OCI-M1 (cell line): ENCODE measurements at regions not wholly inside any gene's neighbourhood (a gene's known extent, or its start where the extent isn't known, plus 50 kb on each side); places are given as distances from the start of the nearest gene placed in this dataset.

Source experiments
- DNase-seq: peaks from one replicate; lab custom pipeline; 2025; lab: John Stamatoyannopoulos, UW

DNA sequence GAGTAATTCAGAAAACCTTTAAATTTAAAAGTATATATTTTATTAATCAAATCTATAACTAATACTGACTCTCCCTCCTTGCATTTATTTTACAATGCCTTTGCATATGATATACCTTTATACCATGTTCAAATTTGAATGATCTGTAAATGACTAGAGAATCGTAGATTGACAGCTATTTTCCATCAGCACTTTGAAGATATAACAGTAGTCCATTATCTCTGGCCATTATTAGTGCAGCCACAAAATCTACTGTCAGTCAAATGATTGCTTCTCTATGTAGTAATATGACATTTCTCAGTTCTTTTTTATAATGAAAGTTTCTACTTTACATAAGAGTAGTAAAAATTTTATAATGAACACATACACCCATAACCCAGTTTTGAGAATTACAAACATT lies 1054.8 kb upstream of the B3GALT2 start:
- no peak for DNase-seq

DNA sequence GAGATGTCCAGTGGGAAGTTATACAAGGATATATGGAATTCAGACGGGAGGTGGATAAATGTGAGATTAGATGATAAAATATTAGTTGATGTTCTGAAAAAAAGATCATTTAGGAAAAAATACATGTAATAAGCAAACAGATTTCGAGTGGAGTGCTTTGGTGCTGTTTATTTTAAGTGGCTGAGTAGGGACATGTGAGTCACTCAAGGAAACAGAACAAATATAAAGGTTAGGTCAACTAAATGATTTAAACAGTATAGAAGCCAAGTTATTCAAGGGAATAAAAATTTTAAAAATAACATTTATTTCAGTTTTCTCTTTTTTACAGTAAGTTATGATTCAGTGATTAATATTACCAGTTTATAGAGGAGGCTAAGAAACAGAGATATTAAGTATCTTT lies 1046.7 kb upstream of the B3GALT2 start:
- DNase-seq = no peak

DNA sequence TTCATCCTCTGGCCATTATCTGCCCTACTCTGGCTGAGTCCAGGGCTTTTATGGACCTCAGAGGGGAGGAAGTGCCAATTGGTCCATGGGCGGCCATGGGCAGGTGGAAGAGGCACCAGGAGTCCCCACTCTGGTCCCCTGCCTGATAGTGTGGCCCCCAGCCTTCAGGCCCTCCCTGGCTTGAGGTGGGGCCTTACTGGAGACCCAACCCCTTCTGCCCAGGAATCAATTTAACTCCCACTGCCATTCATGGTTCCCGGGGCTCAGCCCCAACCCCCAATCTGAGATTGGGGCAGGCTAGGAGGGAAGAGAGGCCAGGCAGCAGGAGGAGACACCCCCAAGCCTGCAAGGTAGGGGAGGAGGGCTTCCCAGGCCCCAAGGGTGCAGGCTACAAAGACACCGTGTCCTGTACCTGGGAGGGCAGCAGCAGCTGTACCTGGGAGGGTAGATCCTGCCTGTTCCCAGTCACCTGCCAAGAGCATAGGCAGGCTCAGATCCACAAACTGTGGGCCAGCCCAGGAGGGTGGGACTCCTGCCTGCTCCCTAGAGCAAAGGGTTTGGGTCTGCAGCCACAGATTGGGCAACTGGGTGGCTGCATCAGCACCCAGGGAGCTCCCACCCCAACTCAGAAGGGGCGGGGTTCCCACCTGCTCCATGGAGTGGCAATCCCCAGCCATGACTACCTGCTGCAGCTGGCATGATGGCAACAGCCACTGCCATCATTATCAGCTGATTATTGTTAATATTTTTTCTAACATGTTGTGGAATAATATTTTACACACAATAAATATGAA lies 1044.1 kb upstream of the B3GALT2 start:
- DNase-seq = no peak

DNA sequence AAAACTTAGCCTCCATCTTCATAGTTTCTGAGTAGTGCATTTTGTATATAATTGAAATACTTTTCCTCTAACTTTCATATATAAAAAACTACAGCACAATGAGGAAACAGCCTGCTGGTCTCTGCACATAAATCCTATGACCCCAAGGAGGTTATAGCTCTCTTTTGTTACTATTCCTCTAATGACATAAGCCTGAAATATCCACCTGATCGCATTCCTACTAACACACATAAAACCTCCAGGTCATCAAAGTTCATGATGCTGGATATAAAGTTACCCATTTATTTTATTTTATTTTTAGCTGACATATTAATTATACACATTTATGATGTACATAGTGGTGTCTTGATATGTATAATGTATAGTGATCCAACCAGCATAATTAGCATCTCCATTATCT lies 1042.0 kb upstream of the B3GALT2 start:
- no peak for DNase-seq

DNA sequence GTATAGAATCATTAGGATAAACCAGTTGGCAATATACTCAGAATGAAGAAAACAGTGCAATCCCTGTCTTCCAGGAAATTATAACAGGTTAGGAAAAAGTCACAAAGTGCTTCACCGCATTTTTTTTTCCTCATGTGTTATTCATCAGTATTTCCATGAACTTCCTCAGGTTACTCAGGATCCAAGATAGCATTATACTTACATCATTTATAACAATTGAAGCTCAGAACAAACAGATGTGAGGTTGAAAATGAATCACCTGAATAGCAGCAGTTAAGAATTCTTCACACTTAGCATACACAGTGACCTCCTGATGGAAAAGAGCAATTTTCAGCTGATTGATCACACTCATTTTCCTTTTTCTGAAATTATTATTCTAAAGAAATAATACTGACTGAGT lies 1040.7 kb upstream of the B3GALT2 start:
- no peak for DNase-seq

DNA sequence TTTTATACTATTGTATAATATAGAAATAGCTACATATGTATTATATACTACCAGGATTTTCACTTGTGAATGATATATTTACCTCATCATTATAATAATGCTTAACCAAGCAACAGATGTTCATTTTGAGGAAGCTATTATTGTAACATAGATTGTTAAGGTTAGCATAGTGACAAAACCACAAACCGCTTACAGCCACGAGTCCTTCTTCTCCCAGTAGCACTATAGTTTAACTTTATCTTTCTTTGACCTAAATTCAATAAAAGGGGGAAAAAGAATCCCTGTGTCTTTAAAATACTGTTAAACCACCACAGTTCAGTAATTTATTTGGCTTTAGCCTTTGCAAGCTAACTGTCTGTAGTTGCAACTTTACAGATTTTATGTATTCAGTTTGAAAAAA lies 1039.4 kb upstream of the B3GALT2 start:
- peak; percentile 81 for DNase-seq

DNA sequence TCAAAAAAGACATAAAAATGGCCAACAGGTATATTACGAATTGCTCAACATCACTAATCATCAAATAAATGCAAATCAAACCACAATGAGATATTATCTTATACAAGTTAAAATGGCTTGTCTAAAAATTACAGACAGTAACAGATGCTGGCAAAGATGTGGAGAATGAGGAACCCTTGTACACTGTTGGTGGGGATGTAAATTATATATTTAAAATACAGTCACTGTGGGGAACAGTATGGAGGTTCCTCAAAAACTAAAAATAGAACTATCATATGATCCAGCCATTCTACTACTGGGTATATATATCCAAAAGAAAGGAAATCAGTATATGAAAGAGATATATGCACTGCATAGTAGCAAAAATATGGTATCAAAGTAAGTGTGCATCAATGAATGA lies 1037.2 kb upstream of the B3GALT2 start:
- DNase-seq = no peak

DNA sequence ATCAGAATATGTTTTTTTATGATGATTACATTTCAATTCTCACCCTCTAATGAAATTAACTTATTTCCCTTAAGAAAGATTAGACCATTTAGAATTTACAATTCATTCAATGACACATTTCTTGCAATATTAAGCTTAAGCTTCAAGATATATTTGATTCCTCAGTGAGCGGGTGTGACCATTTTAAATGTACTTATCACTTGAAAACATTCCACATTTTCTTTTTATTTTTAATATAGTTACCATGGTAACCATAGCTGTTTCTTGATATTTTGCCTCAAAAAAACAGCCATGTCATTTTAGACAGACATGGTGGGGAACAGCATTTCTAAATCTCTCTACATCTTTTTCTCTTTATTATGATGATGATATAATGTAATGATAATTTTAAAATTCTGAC lies 1029.0 kb upstream of the B3GALT2 start:
- no peak for DNase-seq

DNA sequence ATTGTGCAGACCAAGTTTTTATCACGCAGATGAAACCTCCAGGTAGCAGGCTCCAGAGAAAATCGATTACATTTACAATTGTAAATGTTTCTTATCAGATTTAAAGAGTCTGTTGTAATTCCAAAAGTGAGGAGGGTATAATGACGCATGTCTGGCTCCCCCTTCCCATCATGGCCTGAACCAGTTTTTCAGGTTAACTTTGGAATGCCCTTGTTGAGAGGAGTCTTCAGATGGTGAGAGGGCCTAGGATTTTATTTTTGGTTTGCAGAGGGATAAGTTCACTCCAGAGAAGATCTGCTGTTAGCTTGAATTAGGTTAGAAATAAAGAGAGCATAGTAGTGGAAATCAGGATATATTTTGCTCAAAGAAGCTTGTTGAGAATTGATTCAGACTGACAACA lies 1028.3 kb upstream of the B3GALT2 start:
- DNase-seq = no peak

DNA sequence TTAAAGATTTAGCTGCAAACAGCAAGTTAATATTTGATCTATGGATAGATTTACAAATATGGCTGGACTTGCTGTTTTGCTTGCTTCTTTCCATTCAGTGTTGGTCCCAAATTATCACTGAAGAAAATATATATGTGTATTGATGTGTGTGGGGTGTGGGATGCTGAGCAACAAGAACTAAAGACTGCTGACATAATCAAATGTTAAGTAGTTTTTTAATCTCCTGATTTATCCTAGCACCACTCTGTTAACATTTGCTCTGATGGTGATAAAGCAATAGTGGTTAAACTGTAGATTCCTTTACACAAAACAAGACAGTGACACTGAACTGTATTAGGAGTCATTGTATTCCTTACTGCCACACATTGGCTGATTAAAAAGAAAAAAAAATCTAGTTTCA lies 1023.5 kb upstream of the B3GALT2 start:
- DNase-seq = no peak

DNA sequence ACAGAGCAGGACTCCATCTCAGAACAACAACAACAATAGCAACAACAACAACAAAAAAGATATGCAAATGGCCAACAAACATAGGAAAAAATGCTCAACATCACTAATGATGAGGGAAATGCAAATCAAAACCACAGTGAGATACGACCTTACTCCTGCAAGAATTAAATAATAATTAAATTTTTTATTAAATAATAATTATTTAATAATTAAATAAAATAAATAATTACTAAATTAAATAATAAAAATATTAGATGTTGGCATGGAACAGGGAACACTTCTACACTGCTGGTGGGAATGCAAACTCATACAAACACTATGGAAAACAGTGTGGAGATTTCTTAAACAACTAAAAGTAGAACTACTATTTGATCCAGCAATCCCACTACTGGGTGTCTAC lies 1022.3 kb upstream of the B3GALT2 start:
- DNase-seq = no peak

DNA sequence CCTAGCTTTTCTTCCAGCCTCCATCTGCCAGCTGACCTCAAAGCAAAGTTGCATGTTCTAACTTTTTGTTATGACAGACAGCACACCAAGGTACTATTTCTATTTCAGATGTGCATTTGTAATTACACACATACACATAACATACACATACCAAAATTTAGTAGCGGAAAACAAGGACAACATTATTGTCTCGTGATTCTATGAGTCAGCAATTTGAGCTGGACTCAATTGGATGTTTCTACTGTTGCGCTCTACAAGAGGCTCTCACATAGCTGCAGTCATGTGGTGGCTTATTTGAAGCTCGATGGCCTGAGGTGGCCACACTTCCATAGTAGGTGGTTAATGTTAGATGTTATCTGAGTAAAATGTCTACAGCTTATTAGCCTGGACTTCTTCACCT lies 1010.1 kb upstream of the B3GALT2 start:
- no peak for DNase-seq

DNA sequence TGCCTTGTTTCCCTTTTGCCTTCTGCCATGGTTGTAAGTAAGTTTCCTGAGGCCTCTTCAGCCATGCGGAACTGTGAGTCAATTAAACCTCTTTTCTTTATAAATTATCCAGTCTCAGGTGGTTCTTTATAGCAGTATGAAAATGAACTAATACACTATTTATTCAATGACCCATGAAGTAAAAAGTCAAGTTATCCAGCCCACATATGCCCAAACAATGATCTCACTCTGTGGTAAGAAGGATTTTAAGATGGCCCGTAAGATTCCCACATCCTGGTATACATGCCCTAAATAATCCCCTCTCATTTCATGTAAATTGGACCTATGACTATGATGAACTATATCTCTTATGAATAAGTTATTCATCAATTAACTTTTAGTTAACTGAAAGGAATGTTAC lies 1008.3 kb upstream of the B3GALT2 start:
- DNase-seq = no peak

DNA sequence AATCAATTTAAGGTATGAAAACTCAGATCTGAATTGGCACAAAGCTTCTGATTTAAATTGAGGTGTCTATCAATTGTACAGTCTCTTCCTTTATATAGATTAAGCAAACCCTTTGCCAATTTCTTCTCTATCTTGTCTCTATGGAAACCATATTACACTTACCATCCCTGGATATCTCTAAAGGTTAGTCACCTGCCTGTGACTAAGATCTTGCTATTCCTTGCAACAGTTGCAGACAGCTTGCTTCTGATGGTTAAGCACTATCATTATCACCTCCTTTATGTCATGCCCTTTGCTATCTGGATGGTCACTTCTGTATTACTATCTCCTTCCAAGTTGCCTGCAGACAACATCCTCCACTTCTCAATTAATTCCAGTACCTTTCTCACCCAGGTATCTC lies 998.6 kb upstream of the B3GALT2 start:
- no peak for DNase-seq

DNA sequence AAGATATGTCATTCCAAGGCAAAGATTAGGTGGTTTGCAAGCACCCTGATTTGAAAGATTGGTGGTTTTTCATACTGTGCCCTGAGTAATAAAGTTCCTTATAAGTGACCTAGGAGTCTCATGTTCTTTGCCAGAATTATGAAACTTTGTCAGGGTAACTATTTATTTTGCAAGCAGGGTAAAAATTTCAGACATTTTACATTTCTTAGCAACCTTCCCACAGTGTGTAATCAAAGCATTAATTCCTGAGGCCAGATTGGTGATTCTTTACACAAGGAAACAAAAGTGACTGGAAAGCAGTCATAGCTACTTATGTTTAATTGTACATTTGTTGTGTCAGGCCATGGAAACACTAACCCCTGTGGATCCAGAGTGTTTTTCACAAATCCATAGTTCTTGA lies 998.0 kb upstream of the B3GALT2 start:
- no peak for DNase-seq

DNA sequence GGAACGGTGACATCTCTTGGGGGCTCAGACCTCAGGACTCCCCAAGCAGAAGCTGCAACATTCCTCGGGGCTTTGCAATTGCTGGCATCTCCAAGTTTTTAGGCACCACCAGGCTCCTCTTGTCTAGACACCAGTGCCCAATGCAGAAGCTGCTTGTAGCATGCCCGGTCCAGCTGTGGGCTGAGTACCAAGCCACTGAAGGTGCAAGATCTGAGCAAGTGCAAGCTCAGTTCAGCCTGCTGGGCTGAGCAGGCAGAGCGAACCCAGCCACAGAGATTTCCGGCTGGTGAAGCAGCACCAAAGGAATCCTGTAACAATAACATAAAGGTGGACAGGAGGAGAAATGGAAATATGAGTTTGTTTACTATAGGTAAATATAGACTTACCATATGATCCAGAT lies 995.4 kb upstream of the B3GALT2 start:
- DNase-seq = no peak

DNA sequence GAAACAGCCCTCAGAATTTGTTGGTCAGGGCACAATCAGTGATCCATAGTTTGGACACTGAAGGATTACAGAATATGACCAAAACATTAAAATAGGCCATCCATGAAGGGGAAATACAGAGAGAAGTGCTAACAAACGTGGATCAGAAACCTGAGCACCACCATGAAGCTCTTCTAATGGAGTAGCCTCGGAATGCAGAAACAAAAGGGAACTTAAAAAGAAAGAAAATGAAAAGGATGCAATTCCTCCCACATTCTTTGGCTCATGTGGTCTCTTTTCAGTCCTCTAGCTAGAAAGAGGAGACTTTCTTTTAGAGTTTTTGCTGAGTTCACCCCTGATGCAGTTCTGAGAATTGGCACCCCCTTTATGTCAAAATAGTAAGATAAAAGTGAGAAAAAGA lies 989.8 kb upstream of the B3GALT2 start:
- no peak for DNase-seq

DNA sequence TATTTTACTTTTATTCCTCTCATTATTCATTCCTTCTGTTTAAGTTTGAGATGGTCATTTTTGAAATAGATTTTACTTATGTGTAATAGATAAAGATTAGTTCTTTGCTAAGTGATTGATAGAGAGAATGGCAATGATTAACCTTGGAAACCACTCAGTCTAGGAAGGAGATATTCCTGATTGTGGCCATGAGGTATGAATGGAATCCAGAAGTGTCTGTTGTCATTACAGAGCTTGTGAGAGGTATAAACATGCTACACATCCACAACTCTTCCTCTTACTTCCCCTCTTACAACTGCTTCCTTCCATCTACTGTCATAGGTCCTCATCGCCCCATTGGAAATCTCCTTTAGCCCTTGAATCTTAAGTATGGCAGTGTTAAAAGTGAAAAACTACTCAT lies 988.8 kb upstream of the B3GALT2 start:
- no peak for DNase-seq

DNA sequence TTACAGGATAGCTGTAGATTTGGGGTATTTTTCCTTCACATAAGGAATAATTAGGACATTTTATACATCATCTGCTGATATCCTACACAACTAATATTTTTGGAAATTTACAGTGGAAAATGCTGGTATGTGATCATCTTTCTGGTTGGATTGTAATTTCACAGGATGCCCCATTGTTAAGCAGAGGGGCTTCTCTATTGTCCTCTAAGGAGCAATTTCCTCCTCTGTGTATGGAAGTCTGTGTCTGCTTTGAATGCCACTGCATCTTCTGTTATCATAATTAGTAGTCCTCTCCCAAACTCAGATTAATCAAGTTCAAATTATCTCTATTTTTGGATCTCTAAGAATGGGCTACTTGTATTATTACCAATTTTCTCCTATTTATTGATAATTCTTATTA lies 988.1 kb upstream of the B3GALT2 start:
- DNase-seq = no peak

DNA sequence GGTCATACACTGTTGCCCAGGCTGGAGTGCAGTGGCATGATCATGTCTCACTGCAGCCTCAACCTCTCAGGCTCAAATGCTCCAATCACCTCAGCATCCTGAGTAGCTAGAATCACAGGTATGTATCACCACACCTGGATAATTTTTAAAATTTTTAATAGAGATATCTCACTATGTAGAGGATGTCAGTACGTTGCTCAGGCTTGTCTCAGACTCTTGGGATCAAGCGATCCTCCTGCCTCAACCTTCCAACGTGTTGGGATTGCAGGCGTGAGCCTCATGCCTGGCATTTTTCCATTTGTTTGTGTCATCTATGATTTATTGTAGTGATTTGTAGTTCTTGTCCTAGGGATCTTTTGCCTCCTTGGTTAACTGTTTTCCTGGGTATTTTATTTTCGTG lies 985.2 kb upstream of the B3GALT2 start:
- no peak for DNase-seq

DNA sequence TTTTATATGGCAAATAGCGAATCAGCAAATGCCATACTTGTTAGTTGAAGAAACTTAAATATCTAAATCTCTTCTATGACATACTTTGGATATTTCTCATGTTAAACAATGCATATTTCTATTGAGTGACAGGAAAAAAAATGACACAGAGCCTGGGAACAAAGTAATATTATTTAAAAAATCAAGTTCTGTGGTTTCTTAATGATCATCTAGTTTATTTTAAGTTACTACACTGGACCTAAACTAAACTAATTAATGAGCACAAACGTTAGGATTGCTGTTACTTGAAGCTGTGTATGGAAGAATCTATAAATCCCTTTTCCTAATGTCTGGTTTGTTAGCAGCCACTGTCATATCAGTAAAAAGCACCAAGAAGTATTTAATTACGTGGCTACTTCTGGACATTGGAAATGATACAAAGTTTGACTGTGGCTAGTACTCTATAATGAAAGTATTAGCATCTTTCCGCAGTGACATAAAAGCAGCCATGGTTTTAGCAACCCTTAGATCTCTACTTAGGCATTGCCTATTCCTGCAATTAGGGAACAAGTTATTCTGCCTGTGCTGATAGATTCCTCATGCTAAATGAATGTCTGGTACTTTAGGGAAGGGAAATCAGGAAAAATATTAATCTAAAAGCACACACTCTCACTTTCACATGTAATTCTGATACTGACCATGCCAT lies 981.7 kb upstream of the B3GALT2 start:
- DNase-seq = no peak

DNA sequence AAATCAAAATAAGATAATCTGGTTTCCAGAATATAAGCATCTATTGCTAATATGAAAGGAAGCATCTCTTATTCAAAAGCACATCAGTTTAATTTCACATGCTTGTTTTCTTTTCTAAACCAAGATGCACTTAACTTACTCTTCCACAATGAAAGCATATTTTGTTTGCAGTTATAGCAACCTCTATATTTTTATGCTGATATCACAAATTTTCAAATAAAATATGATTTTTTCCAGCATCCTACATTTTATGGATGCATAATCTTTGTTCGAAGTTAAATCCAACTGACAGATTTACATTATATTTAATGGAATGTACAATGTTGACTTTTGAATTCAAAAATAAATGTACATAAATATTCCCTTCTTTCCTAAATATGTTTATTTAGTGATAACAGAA lies 978.3 kb upstream of the B3GALT2 start:
- no peak for DNase-seq

DNA sequence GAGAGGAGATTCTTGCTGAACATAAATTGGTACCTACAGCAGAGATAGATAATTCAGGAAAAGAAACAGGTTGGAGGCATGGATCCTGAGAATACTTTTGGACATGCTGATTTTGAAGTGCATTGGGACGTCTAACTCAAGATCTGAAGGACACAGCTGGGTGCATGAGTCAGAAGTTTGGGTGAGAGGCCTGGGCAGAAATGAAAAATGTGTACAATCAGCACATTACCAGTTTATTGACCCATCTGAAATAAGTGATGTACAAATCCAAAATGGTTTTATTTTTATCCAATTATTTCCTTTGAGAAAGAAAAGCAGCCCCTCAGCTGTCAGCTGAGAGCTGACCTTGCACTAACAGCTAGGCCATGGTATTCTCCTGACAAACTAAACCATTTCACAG lies 975.2 kb upstream of the B3GALT2 start:
- DNase-seq = no peak

DNA sequence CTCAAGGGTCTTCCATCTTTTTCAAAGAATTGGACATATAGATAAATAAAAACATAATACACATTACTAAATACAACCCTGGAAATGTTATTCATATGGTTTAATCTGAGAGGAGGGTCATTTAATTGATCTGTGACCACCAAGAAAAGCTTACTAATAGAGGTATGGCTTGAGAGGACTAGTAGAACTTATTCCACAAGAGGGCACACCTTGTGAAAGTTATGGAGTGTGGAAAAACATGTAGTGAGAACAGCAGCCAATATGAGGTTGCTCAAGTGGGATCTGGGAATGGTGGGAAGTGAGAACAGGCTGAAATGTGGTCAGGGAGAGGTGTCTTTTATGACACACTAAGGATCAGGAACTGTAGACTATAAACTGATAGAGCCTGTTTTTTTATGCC lies 973.5 kb upstream of the B3GALT2 start:
- DNase-seq = peak; percentile 33
